Tibial nerve (tissue), 3 donors: ENCODE measurements at regions not wholly inside any gene's neighbourhood (a gene's known extent, or its start where the extent isn't known, plus 50 kb on each side); places are given as distances from the start of the nearest gene placed in this dataset.

Source experiments
- POLR2A ChIP-seq, 2 donors: fragments of 450-650 bp; IDR thresholded peaks; one replicate each; pipeline ENCODE4 v1.6.1; 2017; ENCODE audit warnings: antibody characterized with exemption in 2 of 2, mild to moderate bottlenecking in 2 of 2, moderate library complexity in 2 of 2
- TF ChIP-seq, protein P1 (sequence below), 5 experiments: fragments of 200-600 bp in 3 of 5; fragments of 450-650 bp in 2 of 5; sonication (generic) in 3 of 5; IDR thresholded peaks; one replicate each; pipeline ENCODE4 v1.5.1; 2016 to 2019; ENCODE audit warnings: antibody characterized with exemption in 5 of 5, mild to moderate bottlenecking in 3 of 5, moderate library complexity in 2 of 5

DNA sequence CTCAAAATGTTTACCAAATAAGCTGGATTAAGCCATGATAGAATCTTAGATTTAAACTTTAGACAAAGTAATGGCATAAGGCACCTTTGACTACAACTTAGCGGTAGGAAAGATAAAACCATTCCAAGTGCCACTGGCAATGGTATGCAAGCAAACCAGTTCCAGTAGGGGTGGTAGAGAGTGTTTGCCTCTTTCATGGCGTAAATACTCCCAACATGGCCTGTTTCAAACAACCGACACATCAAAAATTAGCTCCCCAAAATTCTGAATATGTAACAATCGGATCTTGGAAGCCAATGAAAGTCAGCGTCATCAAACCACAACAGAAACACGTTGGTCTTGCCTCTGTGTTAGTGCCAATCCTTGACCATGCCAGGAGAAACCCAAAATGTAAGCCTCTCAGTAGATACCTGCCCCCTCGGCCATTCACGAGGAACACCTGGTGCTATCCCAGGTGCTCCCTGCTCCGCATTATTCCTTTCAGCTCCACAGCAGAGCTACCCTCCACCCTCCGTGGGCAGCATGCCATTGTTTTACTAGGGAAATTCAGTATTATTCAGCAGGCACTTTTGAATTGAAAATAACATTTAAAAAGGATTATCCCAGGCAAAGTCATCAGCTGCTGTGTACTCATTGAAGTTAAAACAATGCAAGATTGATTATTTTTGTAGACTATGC, 307.8 kb upstream of the CDH11 start:
- TF ChIP-seq, protein P1, sequence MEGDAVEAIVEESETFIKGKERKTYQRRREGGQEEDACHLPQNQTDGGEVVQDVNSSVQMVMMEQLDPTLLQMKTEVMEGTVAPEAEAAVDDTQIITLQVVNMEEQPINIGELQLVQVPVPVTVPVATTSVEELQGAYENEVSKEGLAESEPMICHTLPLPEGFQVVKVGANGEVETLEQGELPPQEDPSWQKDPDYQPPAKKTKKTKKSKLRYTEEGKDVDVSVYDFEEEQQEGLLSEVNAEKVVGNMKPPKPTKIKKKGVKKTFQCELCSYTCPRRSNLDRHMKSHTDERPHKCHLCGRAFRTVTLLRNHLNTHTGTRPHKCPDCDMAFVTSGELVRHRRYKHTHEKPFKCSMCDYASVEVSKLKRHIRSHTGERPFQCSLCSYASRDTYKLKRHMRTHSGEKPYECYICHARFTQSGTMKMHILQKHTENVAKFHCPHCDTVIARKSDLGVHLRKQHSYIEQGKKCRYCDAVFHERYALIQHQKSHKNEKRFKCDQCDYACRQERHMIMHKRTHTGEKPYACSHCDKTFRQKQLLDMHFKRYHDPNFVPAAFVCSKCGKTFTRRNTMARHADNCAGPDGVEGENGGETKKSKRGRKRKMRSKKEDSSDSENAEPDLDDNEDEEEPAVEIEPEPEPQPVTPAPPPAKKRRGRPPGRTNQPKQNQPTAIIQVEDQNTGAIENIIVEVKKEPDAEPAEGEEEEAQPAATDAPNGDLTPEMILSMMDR (IDR thresholded peaks at IDR 0.05): no peak
- TF ChIP-seq POLR2A (IDR thresholded peaks at IDR 0.05): no peak
